Osteoblast (primary cell): ENCODE measurements at regions not wholly inside any gene's neighbourhood (a gene's known extent, or its start where the extent isn't known, plus 50 kb on each side); places are given as distances from the start of the nearest gene placed in this dataset.

Experiments
- DNase-seq: peaks from one replicate; pipeline ENCODE4 v3.0.0; 2011; ENCODE audit warnings: low spot score, mixed read lengths; ENCODE audit not compliant: insufficient read length; ENCODE audit errors: missing footprints
- H2AFZ ChIP-seq: 2 replicates; pipeline ENCODE4 v1.6.0; 2011; ENCODE audit warnings: mild to moderate bottlenecking, low read length
- H3K27ac ChIP-seq: 2 replicates; pipeline ENCODE4 v1.5.1; 2011; ENCODE audit warnings: mild to moderate bottlenecking, low read depth, low read length, moderate library complexity
- H3K27me3 ChIP-seq: 2 replicates; pipeline ENCODE4 v1.6.0; 2012; ENCODE audit warnings: mild to moderate bottlenecking, control low read depth, inconsistent platforms, low read length, moderate library complexity; ENCODE audit not compliant: insufficient read depth
- H3K36me3 ChIP-seq: 2 replicates; pipeline ENCODE4 v1.5.1; 2011; ENCODE audit warnings: mild to moderate bottlenecking, low read length, control low read depth, moderate library complexity; ENCODE audit not compliant: insufficient read depth
- H3K4me1 ChIP-seq: 2 replicates; pipeline ENCODE4 v1.5.1; 2011; ENCODE audit warnings: mild to moderate bottlenecking, low read length, control low read depth, moderate library complexity; ENCODE audit not compliant: insufficient read depth
- H3K4me2 ChIP-seq: 2 replicates; pipeline ENCODE4 v1.6.0; 2011; ENCODE audit warnings: mild to moderate bottlenecking, low read length; ENCODE audit not compliant: insufficient read depth
- H3K4me3 ChIP-seq: fragments of 200-600 bp; sonication (generic); 3 replicates; pipeline ENCODE4 v1.5.1; 2012; ENCODE audit warnings: mild to moderate bottlenecking, low read length, inconsistent platforms; ENCODE audit not compliant: insufficient read depth
- H3K79me2 ChIP-seq: 2 replicates; pipeline ENCODE4 v1.6.0; 2012; ENCODE audit warnings: mild to moderate bottlenecking, low read length, control low read depth, inconsistent platforms; ENCODE audit not compliant: insufficient read depth
- H3K9me3 ChIP-seq: 2 replicates; pipeline ENCODE4 v1.5.1; 2011; ENCODE audit warnings: low read depth, low read length, control low read depth
- H4K20me1 ChIP-seq: 2 replicates; pipeline ENCODE4 v1.6.0; 2012; ENCODE audit warnings: mild to moderate bottlenecking, low read length, control low read depth; ENCODE audit not compliant: insufficient read depth
- CTCF ChIP-seq: IDR thresholded peaks from 2 replicates; pipeline ENCODE4 v1.5.1; 2011; ENCODE audit warnings: mild to moderate bottlenecking, low read depth, low read length, moderate library complexity; ENCODE audit errors: extremely low read depth

DNA sequence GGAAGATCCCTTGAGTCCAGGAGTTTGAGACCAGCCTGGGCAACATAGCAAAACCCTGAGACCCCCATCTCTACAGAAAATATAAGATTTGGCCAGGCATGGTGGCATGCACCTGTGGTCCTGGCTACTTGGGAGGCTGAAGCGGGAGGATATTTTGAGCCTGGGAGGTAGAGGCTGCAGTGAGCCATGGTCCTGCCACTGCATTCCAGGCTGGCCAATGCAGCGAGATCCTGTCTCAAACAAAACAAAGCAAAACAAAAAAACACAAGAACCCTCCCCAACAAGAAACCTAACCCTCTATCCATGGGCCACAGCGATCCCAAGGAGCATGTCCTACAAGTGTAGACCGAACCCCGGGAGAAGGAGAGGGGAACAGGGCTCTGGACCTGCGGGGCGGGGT lies 133.3 kb downstream of the MGAT5B start:
- peaks cover 11% of the 10 kb centered on the region for H3K4me1 ChIP-seq
- no peak overlapping the region for H3K4me3 ChIP-seq
- no peaks in the 10 kb centered on the region for H3K36me3 ChIP-seq
- H3K27ac ChIP-seq = no peak overlapping the region
- no peaks in the 10 kb centered on the region for H3K79me2 ChIP-seq
- no peaks in the 10 kb centered on the region for H3K9me3 ChIP-seq
- no peak for TF ChIP-seq CTCF
- no peak overlapping the region for H2AFZ ChIP-seq
- H4K20me1 ChIP-seq = no peaks in the 10 kb centered on the region
- no peak overlapping the region for H3K4me2 ChIP-seq
- DNase-seq = no peak
- H3K27me3 ChIP-seq = peaks cover 7% of the 10 kb centered on the region

GRCh38 chr17:77002103-77003045 lies 134.2 kb downstream of the MGAT5B start:
- no peak for TF ChIP-seq CTCF
- Histone ChIP-seq H3K27me3 (peaks cover 1% of the 10 kb centered on the region), H3K4me3 (no peak overlapping the region), H4K20me1 (no peaks in the 10 kb centered on the region), H3K4me1 (peaks cover 11% of the 10 kb centered on the region), H3K36me3 (no peaks in the 10 kb centered on the region), H3K9me3 (no peaks in the 10 kb centered on the region), H3K27ac (no peak overlapping the region), H2AFZ (no peak overlapping the region), H3K79me2 (no peaks in the 10 kb centered on the region), H3K4me2 (peak overlapping the region; percentile 48)
- peak; percentile 62 for DNase-seq

DNA sequence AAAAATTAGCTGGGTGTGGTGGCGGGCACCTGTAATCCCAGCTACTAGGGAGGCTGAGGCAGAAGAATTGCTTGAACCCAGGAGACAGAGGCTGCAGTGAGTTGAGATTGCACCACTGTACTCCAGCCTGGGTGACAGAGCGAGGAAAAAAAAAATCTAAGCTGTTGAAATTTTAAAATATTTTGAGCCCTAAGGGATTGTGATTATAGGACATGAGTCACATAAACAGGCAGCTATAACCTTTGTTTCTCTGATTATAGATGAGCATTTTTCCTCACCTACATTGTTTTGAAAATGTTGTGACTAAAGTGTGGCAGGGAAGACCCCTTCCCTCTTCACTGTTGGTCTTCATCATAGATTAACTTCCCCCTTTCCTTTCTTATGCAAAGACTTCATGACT lies 135.5 kb downstream of the MGAT5B start:
- H3K27ac ChIP-seq = no peak overlapping the region

More for the DNA sequence above, 135.5 kb downstream of the MGAT5B start:
- Histone ChIP-seq H3K9me3 (no peaks in the 10 kb centered on the region), H2AFZ (no peak overlapping the region), H3K27me3 (peaks cover 2% of the 10 kb centered on the region), H3K4me3 (no peak overlapping the region), H3K79me2 (no peaks in the 10 kb centered on the region), H3K36me3 (no peaks in the 10 kb centered on the region), H4K20me1 (no peaks in the 10 kb centered on the region), H3K4me2 (no peak overlapping the region), H3K4me1 (peaks cover 11% of the 10 kb centered on the region)
- TF ChIP-seq CTCF = no peak
- no peak for DNase-seq
